Heart right ventricle (tissue), 16 donors: ENCODE measurements at regions not wholly inside any gene's neighbourhood (a gene's known extent, or its start where the extent isn't known, plus 50 kb on each side); places are given as distances from the start of the nearest gene placed in this dataset.

ENCODE experiments used
- ATAC-seq, 8 donors: fragments of 200-7000 bp; cut with Tn5 transposase; one replicate each; pipeline ENCODE4 v1.9.1; 2020; ENCODE audit warnings: mild to moderate bottlenecking in 8 of 8, moderate library complexity in 8 of 8, moderate number of reproducible peaks in 1 of 8
- DNase-seq, 2 donors: peaks; one replicate each; pipeline ENCODE4 v3.0.0-alpha.2; 2020
- H3K27ac ChIP-seq, 10 donors: fragments of 200-600 bp; sonication (generic) in 2 of 10; one replicate each; pipeline versions ENCODE4 v1.5.0 to v1.8.0; 2020 to 2022; ENCODE audit warnings: mild to moderate bottlenecking in 3 of 10
- H3K27me3 ChIP-seq, 7 donors: fragments of 200-600 bp; one replicate each; pipeline ENCODE4 v1.8.0; 2021 to 2022; ENCODE audit warnings: mild to moderate bottlenecking in 2 of 7
- H3K36me3 ChIP-seq, 9 donors: fragments of 200-600 bp; sonication (generic) in 1 of 9; one replicate each; pipeline versions ENCODE4 v1.5.0 to v1.8.0; 2020 to 2022; ENCODE audit warnings: mild to moderate bottlenecking in 2 of 9
- H3K4me1 ChIP-seq, 9 donors: fragments of 200-600 bp; sonication (generic) in 1 of 9; one replicate each; pipeline versions ENCODE4 v1.5.0 to v1.8.0; 2020 to 2022; ENCODE audit warnings: mild to moderate bottlenecking in 4 of 9
- H3K4me3 ChIP-seq, 10 donors: fragments of 200-600 bp; sonication (generic) in 2 of 10; one replicate each; pipeline versions ENCODE4 v1.5.0 to v1.8.0; 2020 to 2022; ENCODE audit warnings: mild to moderate bottlenecking in 7 of 10, moderate library complexity in 2 of 10
- H3K9me3 ChIP-seq, 11 donors: fragments of 200-600 bp in 10 of 11; sonication (generic) in 2 of 11; one replicate each; pipeline versions ENCODE4 v1.5.0 to v1.8.0; 2013 to 2022; ENCODE audit warnings: mild to moderate bottlenecking in 2 of 11, control low read depth in 1 of 11, moderate library complexity in 1 of 11
- WGBS, 2 donors: extraction: QIAGEN DNeasy Blood & Tissue Kit; methylation state at CpG; one replicate each; pipeline ENCODE4 v1.1.7; 2013; ENCODE audit warnings: inconsistent platforms in 1 of 2; 5-methylcytosine and 5-hydroxymethylcytosine counted together
- intact Hi-C, 10 donors: fragments of 100-400 bp; cut with DNase I; formaldehyde crosslinking; loops; one replicate each; pipeline versions ENCODE4 v1.11.1 to v1.14.2; 2022
- TF ChIP-seq, protein P1 (sequence below), 9 donors: fragments of 200-600 bp; sonication (generic) in 2 of 9; IDR thresholded peaks; one replicate each; pipeline versions ENCODE4 v1.5.0 to v1.8.0; 2021 to 2022; ENCODE audit warnings: antibody characterized with exemption in 9 of 9, mild to moderate bottlenecking in 5 of 9, moderate library complexity in 1 of 9
- donor health status: Arrhythmogenic right ventricular cardiomyopathy.
- donor health status: ischemic (EF 13 %, LVEDD 7.1; RV severe dilation, severe dysfunction).
- donor health status: healthy with polysubstance abuse.
- donor health status: DM: no; HTN: yes; CAD: no.
- donor health status: DM: no; HTN: no; CAD: no.
- donor health status: ischemic (EF 25% LVEDD 6.9; RV normal size, moderate dysfunction).
- donor health status: ischemic (EF 25% LVEDD 5.7; RV mildly dilated, moderate dysfunction).
- donor health status: healthy.
- donor health status: DM: yes; HTN: yes; CAD: no.
- donor health status: Ischemic cardiomyopathy.
- donor health status: ischemic (EF 35%, LVEDD 5.7; RV mildly dilated, moderate dysfunction).
- donor health status: nonischemic (EF 11% LVEDD 7.7; RV severe dilation, severe dysfunction).
- donor health status: DM: yes; HTN: yes; CAD: no.
- donor health status: PGD.
- donor health status: ischemic (EF 29% LVEDD 5.4; RV normal size, mild dysfunction).
- donor health status: nonischemic (EF 23%, LVEDD 6.1; RV moderate dilation, normal function).

- H3K9me3 ChIP-seq = peaks cover 0 to 14% (median 0%) of the 10 kb centered on the region in 11 donors
- no peaks in the 10 kb centered on the region for H3K36me3 ChIP-seq
- TF ChIP-seq, protein P1, sequence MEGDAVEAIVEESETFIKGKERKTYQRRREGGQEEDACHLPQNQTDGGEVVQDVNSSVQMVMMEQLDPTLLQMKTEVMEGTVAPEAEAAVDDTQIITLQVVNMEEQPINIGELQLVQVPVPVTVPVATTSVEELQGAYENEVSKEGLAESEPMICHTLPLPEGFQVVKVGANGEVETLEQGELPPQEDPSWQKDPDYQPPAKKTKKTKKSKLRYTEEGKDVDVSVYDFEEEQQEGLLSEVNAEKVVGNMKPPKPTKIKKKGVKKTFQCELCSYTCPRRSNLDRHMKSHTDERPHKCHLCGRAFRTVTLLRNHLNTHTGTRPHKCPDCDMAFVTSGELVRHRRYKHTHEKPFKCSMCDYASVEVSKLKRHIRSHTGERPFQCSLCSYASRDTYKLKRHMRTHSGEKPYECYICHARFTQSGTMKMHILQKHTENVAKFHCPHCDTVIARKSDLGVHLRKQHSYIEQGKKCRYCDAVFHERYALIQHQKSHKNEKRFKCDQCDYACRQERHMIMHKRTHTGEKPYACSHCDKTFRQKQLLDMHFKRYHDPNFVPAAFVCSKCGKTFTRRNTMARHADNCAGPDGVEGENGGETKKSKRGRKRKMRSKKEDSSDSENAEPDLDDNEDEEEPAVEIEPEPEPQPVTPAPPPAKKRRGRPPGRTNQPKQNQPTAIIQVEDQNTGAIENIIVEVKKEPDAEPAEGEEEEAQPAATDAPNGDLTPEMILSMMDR (IDR thresholded peaks at IDR 0.05) = no peak
- H3K4me1 ChIP-seq = peaks cover 0 to 4% (median 0%) of the 10 kb centered on the region in 9 donors
- no peak overlapping the region for H3K4me3 ChIP-seq
- ATAC-seq = no peak
- intact Hi-C loops = no loop called here
- H3K27me3 ChIP-seq = no peaks in the 10 kb centered on the region
- DNase-seq = no peak
- WGBS, 2 donors = 77 to 91% methylated on average over 2 of the region's 2 CpGs
- no peak overlapping the region for H3K27ac ChIP-seq
Observed at GRCh38 chr3:168859574-168859973, 763.9 kb upstream of the GOLIM4 start.

GRCh38 chr3:168859143-168859542 is 763.4 kb upstream of the GOLIM4 start:
- peaks cover 0 to 14% (median 0%) of the 10 kb centered on the region in 11 donors for H3K9me3 ChIP-seq
- 78 to 83% methylated on average over 4 of the region's 4 CpGs for WGBS, 2 donors
- intact Hi-C loops = no loop called here
- TF ChIP-seq, protein P1 (IDR thresholded peaks at IDR 0.05) = no peak
- DNase-seq (no peak), ATAC-seq (no peak)
- H3K27ac ChIP-seq = no peak overlapping the region
- no peaks in the 10 kb centered on the region for H3K27me3 ChIP-seq
- no peaks in the 10 kb centered on the region for H3K4me1 ChIP-seq
- no peak overlapping the region for H3K4me3 ChIP-seq
- H3K36me3 ChIP-seq = no peaks in the 10 kb centered on the region

- Histone ChIP-seq H3K9me3 (peaks cover 0 to 14% (median 0%) of the 10 kb centered on the region in 11 donors), H3K36me3 (no peaks in the 10 kb centered on the region), H3K4me1 (no peaks in the 10 kb centered on the region), H3K27me3 (no peaks in the 10 kb centered on the region), H3K27ac (no peak overlapping the region), H3K4me3 (no peak overlapping the region)
- DNase-seq = no peak
- intact Hi-C loops = no loop called here
- ATAC-seq = no peak
- TF ChIP-seq, protein P1 (IDR thresholded peaks at IDR 0.05) = no peak
- 96 to 97% methylated on average over 3 of the region's 3 CpGs for WGBS, 2 donors
Observed at GRCh38 chr3:168858327-168858726, 762.6 kb upstream of the GOLIM4 start.

- TF ChIP-seq, protein P1 (IDR thresholded peaks at IDR 0.05) = no peak
- DNase-seq (no peak), ATAC-seq (no peak)
- Histone ChIP-seq H3K4me3 (no peak overlapping the region), H3K27ac (no peak overlapping the region), H3K27me3 (peaks cover 0 to 13% (median 4%) of the 10 kb centered on the region in 7 donors), H3K36me3 (no peaks in the 10 kb centered on the region), H3K4me1 (peaks cover 0 to 7% (median 0%) of the 10 kb centered on the region in 9 donors), H3K9me3 (peaks cover 0 to 3% (median 0%) of the 10 kb centered on the region in 11 donors)
- intact Hi-C loops = loop anchor here in 1 of 10 donors (5.0 kb wide), 1 partner anchor 803 kb away; no protein-coding TSS in a partner anchor
Observed at GRCh38 chr3:168850109-168850508, 754.4 kb upstream of the GOLIM4 start.
